GM18951 (cell line): ENCODE measurements at regions not wholly inside any gene's neighbourhood (a gene's known extent, or its start where the extent isn't known, plus 50 kb on each side); places are given as distances from the start of the nearest gene placed in this dataset.

Experiments
- POLR2A ChIP-seq: IDR thresholded peaks from 4 replicates; pipeline ENCODE4 v1.6.1; 2011; ENCODE audit warnings: mild to moderate bottlenecking; ENCODE audit not compliant: insufficient read length, insufficient read depth; ENCODE audit errors: extremely low read depth
- in situ Hi-C: fragments of 300-500 bp; cut with MboI; formaldehyde crosslinking; loops from one replicate; pipeline ENCODE4 v1.12.0; 2022; ENCODE audit warnings: low sequenced_read_pairs, mixed read lengths, inconsistent platforms; ENCODE audit not compliant: unreplicated experiment

DNA sequence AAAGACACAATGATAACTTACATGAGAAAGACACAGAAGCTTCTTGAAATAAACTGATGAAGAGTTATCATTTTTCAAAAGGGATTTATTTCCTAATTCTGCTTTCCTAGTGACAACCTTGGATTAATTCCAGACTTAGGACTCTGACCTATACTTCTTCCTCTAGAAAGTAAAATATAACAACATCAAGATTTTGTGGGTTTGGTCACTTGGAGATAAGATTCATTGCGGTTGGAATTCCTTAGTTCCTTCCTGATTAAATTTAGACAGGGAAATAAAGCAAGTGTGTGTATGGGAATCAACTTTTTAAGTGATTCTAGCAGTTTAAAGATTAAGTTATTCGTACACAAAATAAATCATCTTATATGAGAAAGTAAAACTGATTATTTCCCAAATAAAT, 208.4 kb upstream of the CCDC150 start:
- no peak for TF ChIP-seq POLR2A
- in situ Hi-C loops = no loop called here

DNA sequence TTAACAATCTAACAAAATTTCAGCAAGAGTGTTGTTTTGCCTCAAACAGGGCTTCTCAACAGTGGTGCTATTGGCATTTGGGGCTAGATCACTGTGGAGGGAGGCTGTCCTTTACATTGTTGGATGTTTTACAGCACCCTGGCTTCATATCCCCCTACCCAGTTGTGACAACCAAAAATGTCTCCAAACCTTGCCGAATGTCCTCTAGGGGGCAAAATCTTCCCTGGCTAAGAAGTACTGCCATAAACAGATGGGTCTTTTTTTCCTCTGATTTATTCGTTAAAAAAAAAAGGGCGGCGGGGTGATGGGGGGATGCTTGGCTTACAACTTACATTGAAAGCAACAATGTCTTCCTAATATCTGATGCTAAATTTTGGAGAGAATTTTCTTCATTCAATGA, 207.6 kb upstream of the CCDC150 start:
- in situ Hi-C loops = no loop called here
- TF ChIP-seq POLR2A = no peak

DNA sequence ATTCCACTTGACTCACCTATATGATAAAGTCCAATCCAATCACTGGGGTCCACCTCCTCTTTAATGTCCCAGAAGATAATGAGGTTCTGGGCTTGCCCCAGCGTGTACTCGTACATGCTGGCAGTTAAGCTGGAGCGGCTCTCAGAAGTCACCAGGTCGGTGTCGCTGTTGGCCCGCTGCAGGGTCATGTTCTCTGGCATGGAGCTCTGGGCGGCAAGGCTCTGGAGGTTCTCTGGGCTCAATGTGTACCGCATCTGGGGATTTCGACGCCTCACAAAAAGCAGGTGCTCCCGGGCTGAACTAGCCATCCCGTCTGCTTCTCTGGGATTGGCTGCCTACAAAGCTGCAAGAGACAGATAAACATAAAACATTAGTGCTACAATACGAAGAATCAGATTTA, 206.4 kb upstream of the CCDC150 start:
- TF ChIP-seq POLR2A = no peak
- in situ Hi-C loops = no loop called here

DNA sequence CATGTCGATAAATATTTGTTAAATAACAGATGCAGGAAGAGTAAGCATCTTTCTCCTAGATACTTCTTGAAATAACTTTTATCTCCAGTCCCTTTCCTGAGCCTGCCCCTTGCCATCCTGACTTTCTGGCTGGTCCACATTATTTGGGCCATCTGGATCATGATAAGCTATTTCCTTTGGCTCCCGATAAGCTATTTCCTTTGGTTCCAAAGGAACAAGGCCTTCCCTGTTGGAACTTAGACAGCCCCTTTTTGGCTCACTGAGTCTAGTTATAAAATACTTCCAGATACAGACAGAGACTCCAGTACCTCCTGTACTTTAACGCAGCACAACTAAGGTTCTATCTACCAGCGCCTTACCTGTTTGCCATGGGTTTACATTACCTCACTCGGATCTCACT, 205.3 kb upstream of the CCDC150 start:
- TF ChIP-seq POLR2A = no peak
- in situ Hi-C loops = no loop called here

DNA sequence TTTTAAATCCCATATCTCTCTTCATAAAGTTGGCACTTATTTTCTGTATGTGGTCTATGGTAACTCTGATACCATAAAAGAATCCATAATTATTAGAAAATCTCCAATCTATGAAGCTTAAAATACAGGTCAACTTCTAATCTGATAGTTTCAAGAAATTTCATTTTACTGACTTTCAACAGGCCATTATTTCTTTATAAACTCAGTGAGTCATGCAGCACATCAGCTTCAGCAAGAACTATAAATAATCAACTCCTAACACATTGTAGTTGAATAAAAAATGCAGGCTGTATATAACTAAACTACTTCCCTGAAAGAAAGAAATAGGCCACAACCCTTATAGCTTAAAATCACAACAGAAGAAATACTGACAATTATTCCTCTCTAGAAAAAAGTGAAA, 204.3 kb upstream of the CCDC150 start:
- in situ Hi-C loops = no loop called here
- no peak for TF ChIP-seq POLR2A

DNA sequence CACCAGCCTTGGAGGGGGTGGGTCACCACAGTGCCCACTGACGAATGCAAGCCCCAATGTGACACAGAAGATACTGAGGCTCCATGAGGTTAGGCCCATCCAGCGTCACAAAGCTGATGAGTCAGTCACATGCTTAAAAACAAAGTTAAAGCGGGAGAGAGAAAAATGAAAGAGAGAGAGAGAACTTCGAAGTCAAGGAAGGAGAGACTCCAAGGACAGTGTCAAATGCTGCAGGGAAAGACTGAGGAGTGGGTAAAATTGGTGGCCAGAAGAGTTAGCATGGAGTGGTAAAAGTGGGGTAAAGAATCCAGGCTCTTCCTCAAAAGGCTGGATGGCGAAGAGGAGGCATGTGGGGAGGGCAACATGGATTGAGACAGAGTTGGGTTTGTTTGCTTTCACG, 201.9 kb upstream of the CCDC150 start:
- no peak for TF ChIP-seq POLR2A
- in situ Hi-C loops = no loop called here

DNA sequence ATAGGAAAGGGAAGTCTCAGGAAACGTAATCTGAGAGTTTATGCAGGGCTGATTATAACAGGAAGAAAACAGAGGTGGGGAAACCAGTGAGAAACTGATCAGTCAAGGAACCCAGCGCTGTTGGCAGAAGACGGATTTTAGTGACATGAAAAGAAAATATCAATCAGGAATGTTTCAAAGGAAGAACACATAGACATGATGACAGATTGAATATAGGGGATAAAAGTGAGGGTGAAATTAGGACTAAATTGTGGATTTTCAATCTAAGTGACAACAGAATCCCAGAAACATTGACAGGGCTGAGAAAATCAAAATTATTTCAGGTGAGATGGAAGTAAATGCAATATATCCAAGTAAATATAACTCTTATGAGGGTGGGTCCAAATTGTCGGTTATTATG, 199.8 kb upstream of the CCDC150 start:
- in situ Hi-C loops = no loop called here
- no peak for TF ChIP-seq POLR2A

DNA sequence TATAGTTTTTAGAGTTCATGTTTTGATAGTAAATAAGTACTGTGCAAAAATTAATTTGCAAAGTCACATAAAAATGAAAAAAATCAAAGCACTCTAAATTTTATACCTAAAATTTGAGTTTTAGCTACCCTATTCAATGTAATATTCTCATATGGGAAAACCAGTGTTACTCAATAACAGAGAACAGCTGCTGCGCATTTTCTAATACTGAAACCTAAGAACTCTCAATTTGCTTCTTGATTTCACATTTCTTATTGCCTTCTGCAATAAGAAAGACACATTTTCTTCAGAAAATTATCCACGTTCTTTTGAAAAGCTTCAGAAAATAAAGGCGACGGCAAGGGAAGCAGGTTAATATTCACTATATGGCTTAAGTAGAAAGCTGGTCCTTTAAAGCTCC, 199.1 kb upstream of the CCDC150 start:
- in situ Hi-C loops = no loop called here
- no peak for TF ChIP-seq POLR2A

DNA sequence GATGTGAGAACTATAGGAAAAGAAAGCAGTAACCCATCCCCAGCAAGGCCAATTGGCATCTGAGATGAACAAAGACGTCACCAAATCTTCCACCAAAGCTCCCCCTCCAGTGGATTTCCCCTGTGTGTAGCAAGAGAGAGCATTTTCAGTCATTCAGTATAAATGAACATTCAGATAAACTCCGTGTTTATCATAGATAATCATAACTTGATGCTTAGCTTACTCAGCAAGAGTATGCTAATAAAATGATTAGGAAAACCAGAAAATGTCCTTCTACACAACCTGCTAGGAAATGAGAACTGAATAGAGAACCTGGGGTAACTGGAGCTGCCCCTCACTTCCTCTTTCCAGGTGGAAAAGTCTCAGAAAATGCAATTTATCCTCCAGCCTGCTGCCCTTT, 198.0 kb upstream of the CCDC150 start:
- TF ChIP-seq POLR2A = no peak
- in situ Hi-C loops = no loop called here

DNA sequence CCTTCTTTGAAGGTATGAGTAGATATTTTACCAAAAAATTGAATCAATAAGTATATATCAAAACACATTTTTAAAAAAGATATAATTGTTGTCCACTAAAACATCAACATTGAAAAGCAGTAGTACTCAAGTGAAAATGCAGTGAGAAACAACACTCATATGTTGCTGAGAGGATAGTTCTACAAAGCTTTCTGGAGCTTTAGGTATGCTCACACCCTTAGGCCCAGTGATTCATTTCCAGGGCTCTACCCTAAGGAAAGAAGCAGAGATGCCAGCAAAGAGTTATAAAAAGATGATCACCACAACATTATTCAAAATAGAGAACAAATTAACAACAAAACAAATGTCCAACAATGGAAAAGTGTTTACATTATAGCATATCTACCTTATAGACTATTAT, 197.3 kb upstream of the CCDC150 start:
- TF ChIP-seq POLR2A = no peak
- in situ Hi-C loops = no loop called here

DNA sequence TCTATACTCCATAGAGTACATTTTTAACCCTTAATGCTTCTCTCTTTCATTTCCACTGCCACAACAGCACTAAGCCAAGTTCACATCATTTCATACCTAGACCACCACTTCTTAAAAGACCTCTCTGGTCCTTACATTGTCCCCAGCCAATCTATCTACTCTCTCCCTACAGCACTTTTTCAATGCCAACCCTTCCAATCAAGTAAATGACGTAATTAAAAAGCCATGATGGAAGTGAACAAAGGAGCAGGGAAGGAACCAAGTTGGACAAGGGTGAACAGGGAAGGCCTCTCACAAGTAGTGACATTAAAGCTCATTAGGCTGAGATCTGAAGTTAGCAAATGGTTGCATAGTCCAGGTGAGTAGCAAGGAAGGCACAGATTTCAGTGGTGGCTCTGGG, 195.1 kb upstream of the CCDC150 start:
- TF ChIP-seq POLR2A = no peak
- in situ Hi-C loops = no loop called here

DNA sequence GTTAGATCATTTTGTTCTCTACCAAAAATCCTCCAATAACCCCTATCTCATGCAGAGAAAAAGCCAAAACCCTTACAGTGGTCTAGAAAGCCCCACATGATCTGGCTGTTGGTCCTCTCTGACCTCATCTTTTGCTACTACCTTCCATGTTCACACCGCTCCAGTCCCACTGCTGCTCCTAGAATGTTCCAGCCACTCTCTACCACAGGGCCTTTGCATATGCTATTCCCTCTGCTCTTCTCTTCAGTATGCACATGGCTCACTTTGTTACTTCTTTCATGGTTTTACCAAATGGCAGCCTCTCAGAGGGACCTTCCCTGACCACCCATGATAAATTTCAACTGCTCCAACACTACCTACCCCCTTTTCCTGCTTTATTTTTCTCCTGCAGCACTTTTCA, 193.5 kb upstream of the CCDC150 start:
- in situ Hi-C loops = no loop called here
- no peak for TF ChIP-seq POLR2A

DNA sequence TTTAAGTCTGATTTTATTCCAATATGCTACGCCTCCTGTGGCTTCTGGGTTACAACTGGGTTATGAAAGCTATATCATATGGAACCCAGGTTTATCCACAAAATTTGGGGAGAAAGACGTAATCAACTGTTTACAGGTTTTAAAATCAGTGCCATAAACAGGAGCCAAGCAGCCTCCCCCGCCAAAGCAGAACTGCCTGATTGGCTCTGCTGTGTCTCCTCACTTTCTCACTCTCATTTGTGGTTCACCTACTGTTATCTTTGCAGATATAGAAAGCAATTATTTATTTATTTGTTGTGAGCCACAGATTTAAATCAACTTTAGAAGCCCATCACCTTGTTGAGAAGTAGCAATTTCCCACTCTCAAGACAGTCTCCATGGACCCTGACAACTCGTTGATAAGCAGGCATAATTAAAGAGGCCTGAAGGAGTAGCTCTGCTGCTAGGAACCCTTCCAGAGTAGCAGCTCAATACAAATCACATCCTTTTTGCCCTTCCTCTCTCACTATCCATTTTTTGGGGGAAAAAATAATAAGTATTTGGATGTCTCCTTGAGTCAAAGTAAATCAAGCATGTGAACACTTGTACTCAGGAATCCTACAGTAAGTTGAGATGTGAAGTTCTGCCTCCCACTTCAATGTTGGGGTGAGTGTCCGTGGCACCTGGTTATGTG, 191.0 kb upstream of the CCDC150 start:
- TF ChIP-seq POLR2A = no peak
- in situ Hi-C loops = no loop called here

DNA sequence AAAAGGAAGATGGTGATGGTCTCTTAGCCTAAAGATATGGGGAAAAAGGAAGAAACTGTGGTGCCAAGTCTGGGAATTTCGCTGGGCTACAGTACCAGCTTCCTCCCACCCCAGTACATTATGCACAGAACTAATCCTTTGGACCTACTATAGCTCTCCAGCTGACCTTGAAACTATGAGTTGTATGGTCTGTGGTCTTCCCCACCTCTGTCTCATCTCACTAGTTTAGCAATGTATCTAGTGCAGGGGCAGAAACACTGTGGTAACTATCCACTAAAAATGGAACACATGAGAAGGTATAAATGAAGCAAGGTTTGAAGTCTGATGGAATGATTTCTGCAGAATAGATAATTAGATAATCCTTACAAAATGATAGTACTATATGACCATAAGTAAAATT, 190.4 kb upstream of the CCDC150 start:
- no peak for TF ChIP-seq POLR2A
- in situ Hi-C loops = no loop called here

DNA sequence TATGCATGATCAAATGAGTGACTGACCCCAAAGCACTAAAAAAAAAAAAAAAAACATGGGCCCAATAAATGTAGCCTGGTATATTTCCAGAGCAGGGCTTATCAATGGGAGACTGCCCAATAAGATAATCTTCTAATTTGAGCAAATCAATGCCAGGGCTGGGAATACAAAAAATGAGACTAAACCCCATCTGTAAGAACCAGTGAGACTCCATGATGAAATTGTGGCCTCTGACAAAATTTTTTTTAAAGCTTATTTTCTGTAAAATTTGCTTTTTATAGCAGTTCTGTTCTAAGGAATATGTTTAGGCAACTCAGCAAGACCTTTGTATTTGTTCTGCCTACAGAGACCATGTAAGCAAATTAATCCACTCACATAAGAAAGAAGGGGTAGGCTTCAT, 186.8 kb upstream of the CCDC150 start:
- no peak for TF ChIP-seq POLR2A
- in situ Hi-C loops = loop anchor here (25.0 kb wide), 1 partner anchor 165 kb away; no protein-coding TSS in a partner anchor
